ENCODE measurements at regions not wholly inside any gene's neighbourhood (a gene's known extent, or its start where the extent isn't known, plus 50 kb on each side); places are given as distances from the start of the nearest gene placed in this dataset.

DNA sequence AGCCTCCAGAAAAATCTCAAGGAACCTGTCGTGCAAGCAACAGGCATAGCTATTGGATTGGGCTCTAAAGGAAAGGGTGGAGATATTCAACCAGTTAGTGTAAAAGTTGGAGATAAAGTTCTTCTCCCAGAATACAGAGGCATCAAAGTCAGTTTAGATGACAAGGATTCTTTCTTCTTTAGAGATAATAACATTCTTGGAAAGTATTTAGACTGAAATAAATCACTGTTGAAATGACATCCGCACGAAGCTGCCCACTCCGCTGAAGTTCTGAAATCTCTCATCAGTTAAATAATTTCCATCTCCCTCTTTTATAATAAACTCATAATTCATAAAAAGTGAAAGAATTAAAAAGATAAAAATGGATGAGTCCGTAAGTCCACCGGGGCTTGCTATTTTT is 1354.9 kb upstream of the TMEM132C start:
- TF ChIP-seq, protein P1, sequence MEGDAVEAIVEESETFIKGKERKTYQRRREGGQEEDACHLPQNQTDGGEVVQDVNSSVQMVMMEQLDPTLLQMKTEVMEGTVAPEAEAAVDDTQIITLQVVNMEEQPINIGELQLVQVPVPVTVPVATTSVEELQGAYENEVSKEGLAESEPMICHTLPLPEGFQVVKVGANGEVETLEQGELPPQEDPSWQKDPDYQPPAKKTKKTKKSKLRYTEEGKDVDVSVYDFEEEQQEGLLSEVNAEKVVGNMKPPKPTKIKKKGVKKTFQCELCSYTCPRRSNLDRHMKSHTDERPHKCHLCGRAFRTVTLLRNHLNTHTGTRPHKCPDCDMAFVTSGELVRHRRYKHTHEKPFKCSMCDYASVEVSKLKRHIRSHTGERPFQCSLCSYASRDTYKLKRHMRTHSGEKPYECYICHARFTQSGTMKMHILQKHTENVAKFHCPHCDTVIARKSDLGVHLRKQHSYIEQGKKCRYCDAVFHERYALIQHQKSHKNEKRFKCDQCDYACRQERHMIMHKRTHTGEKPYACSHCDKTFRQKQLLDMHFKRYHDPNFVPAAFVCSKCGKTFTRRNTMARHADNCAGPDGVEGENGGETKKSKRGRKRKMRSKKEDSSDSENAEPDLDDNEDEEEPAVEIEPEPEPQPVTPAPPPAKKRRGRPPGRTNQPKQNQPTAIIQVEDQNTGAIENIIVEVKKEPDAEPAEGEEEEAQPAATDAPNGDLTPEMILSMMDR (conservative IDR thresholded peaks at IDR 0.05 in 1 of 2, IDR thresholded peaks at IDR 0.05 in 1 of 2; ENCODE audit: extremely low read depth in 1 of 2, insufficient read depth in 1 of 2, low read depth in 1 of 2, low read length in 2 of 2): no peak
- TF ChIP-seq EZH2 (IDR thresholded peaks at IDR 0.05; ENCODE audit: borderline replicate concordance, low read length): no peak

Measured in mammary epithelial cell (primary cell).